Right atrium auricular region (tissue), 2 donors: ENCODE measurements at regions not wholly inside any gene's neighbourhood (a gene's known extent, or its start where the extent isn't known, plus 50 kb on each side); places are given as distances from the start of the nearest gene placed in this dataset.
"Not testable (repeated sequence)": the region's sequence is repeated elsewhere in the genome, so short reads cannot be mapped to it uniquely, and the experiment has no call there.

Experiments
- DNase-seq: peaks from one replicate; pipeline ENCODE4 v3.0.0-alpha.2; 2019; ENCODE audit warnings: low spot score
- H3K27ac ChIP-seq, 2 donors: fragments of 200-600 bp; sonication (generic); 1 replicate in 1 of 2; 2 replicates in 1 of 2; pipeline ENCODE4 v1.5.1; 2016 to 2019
- H3K27me3 ChIP-seq, 2 donors: fragments of 200-600 bp; sonication (generic); one replicate each; pipeline versions ENCODE4 v1.5.1 to v1.6.0; 2017 to 2019
- H3K36me3 ChIP-seq: fragments of 200-600 bp; sonication (generic); one replicate; pipeline ENCODE4 v1.5.1; 2016
- H3K4me1 ChIP-seq, 2 donors: fragments of 200-600 bp; sonication (generic); one replicate each; pipeline versions ENCODE4 v1.5.1 to v1.6.0; 2017 to 2019
- H3K4me3 ChIP-seq, 2 donors: fragments of 200-600 bp; sonication (generic); 1 replicate in 1 of 2; 2 replicates in 1 of 2; pipeline ENCODE4 v1.5.1; 2017 to 2019; ENCODE audit warnings: mild to moderate bottlenecking in 1 of 2, moderate library complexity in 1 of 2
- H3K9me3 ChIP-seq, 2 donors: fragments of 200-600 bp; sonication (generic); one replicate each; pipeline ENCODE4 v1.5.1; 2019
- TF ChIP-seq, protein P1 (sequence below), 2 donors: fragments of 200-600 bp; sonication (generic); IDR thresholded peaks; one replicate each; pipeline ENCODE4 v1.5.1; 2019; ENCODE audit warnings: antibody characterized with exemption in 2 of 2

DNA sequence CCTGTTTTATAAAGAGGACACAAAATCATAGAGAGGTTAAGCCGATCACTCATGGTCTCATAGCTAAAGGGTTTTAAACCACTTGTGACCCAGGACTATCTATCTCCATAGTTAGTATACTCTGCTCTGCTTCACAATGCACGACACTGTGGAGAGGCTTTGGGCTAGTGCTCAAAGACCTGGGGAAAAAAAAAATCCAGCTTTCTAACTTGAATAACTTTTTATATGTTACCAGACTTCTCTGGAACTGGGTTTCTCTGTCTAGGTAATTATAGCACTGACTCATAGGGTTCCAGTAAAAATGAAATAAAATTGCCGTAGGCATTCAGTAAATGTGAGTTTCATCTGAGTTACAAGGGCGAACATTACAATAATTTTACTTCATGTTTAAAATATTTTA lies 273.7 kb upstream of the TECRL start:
- H3K27ac ChIP-seq = no peak overlapping the region
- H3K36me3 ChIP-seq = no peaks in the 10 kb centered on the region
- no peak overlapping the region for H3K4me3 ChIP-seq
- H3K4me1 ChIP-seq = no peaks in the 10 kb centered on the region
- no peak for DNase-seq
- H3K27me3 ChIP-seq = no peaks in the 10 kb centered on the region
- TF ChIP-seq, protein P1, sequence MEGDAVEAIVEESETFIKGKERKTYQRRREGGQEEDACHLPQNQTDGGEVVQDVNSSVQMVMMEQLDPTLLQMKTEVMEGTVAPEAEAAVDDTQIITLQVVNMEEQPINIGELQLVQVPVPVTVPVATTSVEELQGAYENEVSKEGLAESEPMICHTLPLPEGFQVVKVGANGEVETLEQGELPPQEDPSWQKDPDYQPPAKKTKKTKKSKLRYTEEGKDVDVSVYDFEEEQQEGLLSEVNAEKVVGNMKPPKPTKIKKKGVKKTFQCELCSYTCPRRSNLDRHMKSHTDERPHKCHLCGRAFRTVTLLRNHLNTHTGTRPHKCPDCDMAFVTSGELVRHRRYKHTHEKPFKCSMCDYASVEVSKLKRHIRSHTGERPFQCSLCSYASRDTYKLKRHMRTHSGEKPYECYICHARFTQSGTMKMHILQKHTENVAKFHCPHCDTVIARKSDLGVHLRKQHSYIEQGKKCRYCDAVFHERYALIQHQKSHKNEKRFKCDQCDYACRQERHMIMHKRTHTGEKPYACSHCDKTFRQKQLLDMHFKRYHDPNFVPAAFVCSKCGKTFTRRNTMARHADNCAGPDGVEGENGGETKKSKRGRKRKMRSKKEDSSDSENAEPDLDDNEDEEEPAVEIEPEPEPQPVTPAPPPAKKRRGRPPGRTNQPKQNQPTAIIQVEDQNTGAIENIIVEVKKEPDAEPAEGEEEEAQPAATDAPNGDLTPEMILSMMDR (IDR thresholded peaks at IDR 0.05) = no peak
- H3K9me3 ChIP-seq = peaks cover 0 to 7% of the 10 kb centered on the region in 2 donors

DNA sequence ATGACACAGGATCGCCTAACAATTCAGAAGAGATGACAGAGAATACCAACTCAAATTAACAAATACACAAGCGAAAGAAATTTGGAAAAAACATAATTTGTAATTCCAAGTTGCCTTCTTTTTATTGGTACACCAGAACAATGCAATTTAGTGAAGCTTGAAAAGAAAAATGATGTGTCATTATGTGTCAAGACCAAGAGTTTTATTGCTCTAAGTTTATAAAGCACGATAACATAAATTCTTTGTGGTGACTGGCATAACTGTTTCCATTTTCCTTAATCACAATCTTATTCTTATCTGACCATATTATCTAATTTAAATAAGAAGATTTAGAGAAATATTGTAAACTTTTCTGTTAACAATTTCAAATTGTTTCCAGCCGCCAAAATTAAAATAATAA lies 273.2 kb upstream of the TECRL start:
- H3K4me3 ChIP-seq = no peak overlapping the region
- no peaks in the 10 kb centered on the region for H3K4me1 ChIP-seq
- H3K27ac ChIP-seq = no peak overlapping the region
- TF ChIP-seq, protein P1 (IDR thresholded peaks at IDR 0.05) = no peak
- H3K27me3 ChIP-seq = no peaks in the 10 kb centered on the region
- no peak for DNase-seq
- peaks cover 0 to 7% of the 10 kb centered on the region in 2 donors for H3K9me3 ChIP-seq
- no peaks in the 10 kb centered on the region for H3K36me3 ChIP-seq

DNA sequence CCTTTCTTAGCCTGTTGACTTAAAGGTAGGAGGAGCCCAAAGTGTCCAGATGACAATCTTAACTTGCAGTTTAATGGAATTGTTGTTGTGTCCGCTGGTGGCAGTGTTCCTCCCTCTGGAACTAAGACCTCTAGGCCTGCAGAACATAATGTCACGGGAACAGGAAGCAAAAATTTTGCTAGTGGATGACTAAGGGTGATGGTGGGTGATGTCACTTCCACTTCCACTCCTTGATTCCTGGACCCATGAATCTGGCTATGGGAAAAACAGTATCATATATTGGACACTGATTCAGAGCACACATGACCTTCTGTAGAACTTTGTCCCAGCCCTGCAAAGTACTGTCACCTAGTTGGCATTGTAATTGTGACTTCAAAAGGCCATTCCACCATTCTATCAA lies 263.9 kb upstream of the TECRL start:
- not testable (repeated sequence) for H3K4me1 ChIP-seq, DNase-seq, H3K27ac ChIP-seq, H3K9me3 ChIP-seq, H3K36me3 ChIP-seq, H3K27me3 ChIP-seq, H3K4me3 ChIP-seq

DNA sequence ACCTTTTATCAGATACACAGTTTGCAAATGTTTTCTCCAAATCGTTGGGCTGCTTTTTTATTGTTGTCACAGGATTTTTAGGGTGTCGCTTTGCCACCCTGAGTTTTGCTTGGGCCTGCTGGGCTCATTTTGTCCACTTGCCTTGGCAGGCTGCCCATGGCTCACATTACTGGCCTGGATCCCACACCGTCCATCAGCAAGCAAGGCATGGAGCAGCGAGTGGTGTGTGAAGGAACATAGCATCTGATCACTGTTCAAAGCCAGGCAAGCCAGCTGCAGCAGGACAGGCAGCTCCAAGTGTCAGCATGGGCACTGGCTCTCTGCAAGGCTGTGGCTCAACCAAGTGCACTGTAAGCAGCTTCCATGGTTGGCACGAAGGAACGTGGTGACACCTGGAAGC lies 261.4 kb upstream of the TECRL start:
- TF ChIP-seq, protein P1 (IDR thresholded peaks at IDR 0.05) = no peak
- Histone ChIP-seq H3K36me3 (no peaks in the 10 kb centered on the region), H3K27ac (no peak overlapping the region), H3K9me3 (no peaks in the 10 kb centered on the region), H3K4me1 (no peaks in the 10 kb centered on the region), H3K27me3 (no peaks in the 10 kb centered on the region), H3K4me3 (no peak overlapping the region)
- DNase-seq = no peak

DNA sequence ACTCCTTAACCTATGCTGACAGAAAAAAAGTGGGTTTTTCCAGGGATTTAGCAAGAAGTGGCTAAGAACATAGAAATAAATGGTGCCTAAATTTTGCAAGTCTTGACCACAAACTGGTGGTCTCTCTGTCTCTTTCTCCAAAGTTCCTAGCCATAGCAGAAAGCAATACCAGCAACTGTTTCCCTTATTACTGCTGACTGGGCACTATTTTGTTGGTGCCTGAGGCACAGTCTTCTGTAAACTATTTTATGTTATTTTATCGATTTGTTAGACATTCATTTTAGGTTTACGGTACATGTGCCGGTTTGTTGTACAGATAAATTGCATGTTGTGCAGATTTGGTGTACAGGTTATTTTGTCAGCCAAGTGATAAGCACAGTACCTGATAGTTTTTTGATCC lies 234.6 kb upstream of the TECRL start:
- H3K27ac ChIP-seq = no peak overlapping the region
- H3K27me3 ChIP-seq = no peaks in the 10 kb centered on the region
- H3K4me3 ChIP-seq = no peak overlapping the region
- no peaks in the 10 kb centered on the region for H3K4me1 ChIP-seq
- TF ChIP-seq, protein P1 (IDR thresholded peaks at IDR 0.05) = no peak
- no peaks in the 10 kb centered on the region for H3K9me3 ChIP-seq
- no peaks in the 10 kb centered on the region for H3K36me3 ChIP-seq
- no peak for DNase-seq

DNA sequence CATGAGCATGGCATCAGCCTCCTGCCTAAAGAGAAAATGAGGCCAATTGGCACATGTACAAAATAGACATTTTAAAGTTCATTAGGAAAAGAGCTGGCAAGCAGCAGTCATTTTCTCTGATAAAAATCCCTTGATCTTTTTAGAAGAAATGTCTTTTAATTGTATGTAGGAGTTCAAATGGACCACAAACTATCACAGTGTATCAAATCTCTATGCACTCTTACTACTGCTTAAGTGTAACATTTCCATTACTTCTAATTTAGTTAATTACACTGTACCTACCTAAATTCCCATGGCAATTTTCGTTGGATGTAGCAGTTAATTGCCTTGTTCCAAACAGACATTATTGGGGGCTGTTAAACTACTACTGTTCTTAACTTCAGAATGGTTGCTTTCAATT lies 233.7 kb upstream of the TECRL start:
- Histone ChIP-seq H3K36me3 (no peaks in the 10 kb centered on the region), H3K27ac (no peak overlapping the region), H3K27me3 (no peaks in the 10 kb centered on the region), H3K4me1 (no peaks in the 10 kb centered on the region), H3K4me3 (no peak overlapping the region), H3K9me3 (no peaks in the 10 kb centered on the region)
- TF ChIP-seq, protein P1 (IDR thresholded peaks at IDR 0.05) = no peak
- no peak for DNase-seq

DNA sequence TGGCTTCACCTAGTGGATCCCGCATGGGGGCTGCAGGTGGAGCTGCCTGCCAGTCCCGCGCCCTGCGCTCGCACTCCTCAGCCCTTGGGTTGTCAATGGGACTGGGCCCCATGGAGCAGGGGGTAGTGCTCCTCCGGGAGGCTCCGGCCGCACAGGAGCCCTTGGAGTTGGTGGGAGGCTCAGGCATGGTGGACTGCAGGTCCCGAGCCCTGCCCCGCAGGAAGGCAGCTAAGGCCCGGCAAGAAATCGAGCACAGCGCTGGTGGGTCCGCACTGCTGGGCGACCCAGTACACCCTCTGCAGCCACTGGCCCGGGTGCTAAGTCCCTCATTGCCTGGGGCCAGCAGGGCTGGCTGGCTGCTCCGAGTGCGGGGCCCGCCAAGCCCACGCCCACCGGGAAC lies 231.2 kb upstream of the TECRL start:
- not testable (repeated sequence) for H3K4me1 ChIP-seq, H3K36me3 ChIP-seq, H3K4me3 ChIP-seq, DNase-seq, H3K27ac ChIP-seq, H3K27me3 ChIP-seq, H3K9me3 ChIP-seq
